H9 (cell line): ENCODE measurements at regions not wholly inside any gene's neighbourhood (a gene's known extent, or its start where the extent isn't known, plus 50 kb on each side); places are given as distances from the start of the nearest gene placed in this dataset.

Experiments used
- DNase-seq: peaks from one replicate; pipeline ENCODE4 v3.0.0-alpha.2; 2017
- H2AFZ ChIP-seq: one replicate; pipeline ENCODE4 v1.6.1; 2013; ENCODE audit warnings: mild to moderate bottlenecking, low read length, control low read depth, moderate library complexity
- H2AK5ac ChIP-seq: 2 replicates; pipeline ENCODE4 v1.6.1; 2013; ENCODE audit warnings: low read length, control low read depth, mixed read lengths; ENCODE audit not compliant: insufficient read length
- H2BK120ac ChIP-seq: one replicate; pipeline ENCODE4 v1.6.1; 2013; ENCODE audit warnings: low read depth, mild to moderate bottlenecking, low read length, control low read depth, inconsistent platforms; ENCODE audit not compliant: poor library complexity, severe bottlenecking
- H2BK12ac ChIP-seq: 2 replicates; pipeline ENCODE4 v1.6.1; 2013; ENCODE audit warnings: low read length, control low read depth, mixed read lengths, low read depth; ENCODE audit not compliant: insufficient read length
- H2BK15ac ChIP-seq: 2 replicates; pipeline ENCODE4 v1.6.1; 2013; ENCODE audit warnings: low read depth, low read length, control low read depth
- H2BK20ac ChIP-seq: one replicate; pipeline ENCODE4 v1.6.1; 2013; ENCODE audit warnings: low read depth, mild to moderate bottlenecking, low read length, control low read depth, inconsistent platforms; ENCODE audit not compliant: poor library complexity, severe bottlenecking
- H2BK5ac ChIP-seq: 2 replicates; pipeline ENCODE4 v1.6.1; 2013; ENCODE audit warnings: low read length, control low read depth, mixed read lengths; ENCODE audit not compliant: insufficient read length
- H3K14ac ChIP-seq: 2 replicates; pipeline ENCODE4 v1.6.1; 2013; ENCODE audit warnings: low read length, control low read depth; ENCODE audit not compliant: insufficient read depth
- H3K18ac ChIP-seq: 2 replicates; pipeline ENCODE4 v1.6.1; 2013; ENCODE audit warnings: low read depth, mild to moderate bottlenecking, mixed read lengths, low read length, control low read depth; ENCODE audit not compliant: insufficient read length
- H3K23ac ChIP-seq: 2 replicates; pipeline ENCODE4 v1.6.1; 2013; ENCODE audit warnings: low read length, control low read depth, mixed read lengths, low read depth; ENCODE audit not compliant: insufficient read length
- H3K23me2 ChIP-seq: 2 replicates; pipeline ENCODE4 v1.6.1; 2013; ENCODE audit warnings: low read depth, mild to moderate bottlenecking, mixed read lengths, low read length, control low read depth; ENCODE audit not compliant: insufficient read length, poor library complexity, severe bottlenecking
- H3K27ac ChIP-seq: 2 replicates; pipeline ENCODE4 v1.5.1; 2013; ENCODE audit warnings: low read length, control low read depth, mixed read lengths, low read depth; ENCODE audit not compliant: insufficient read length
- H3K27me3 ChIP-seq: 2 replicates; pipeline ENCODE4 v1.6.1; 2013; ENCODE audit warnings: low read length, control low read depth, inconsistent platforms; ENCODE audit not compliant: insufficient read depth
- H3K4ac ChIP-seq: 2 replicates; pipeline ENCODE4 v1.6.1; 2013; ENCODE audit warnings: low read depth, mild to moderate bottlenecking, control low read depth, inconsistent platforms, low read length, moderate library complexity
- H3K4me1 ChIP-seq: 2 replicates; pipeline ENCODE4 v1.6.1; 2013; ENCODE audit warnings: low read length, control low read depth, inconsistent platforms; ENCODE audit not compliant: insufficient read depth
- H3K4me2 ChIP-seq: 2 replicates; pipeline ENCODE4 v1.6.1; 2013; ENCODE audit warnings: low read length, control low read depth, mixed read lengths; ENCODE audit not compliant: insufficient read length, insufficient read depth
- H3K56ac ChIP-seq: 2 replicates; pipeline ENCODE4 v1.6.1; 2013; ENCODE audit warnings: low read depth, mild to moderate bottlenecking, mixed read lengths, low read length, control low read depth; ENCODE audit not compliant: insufficient read length
- H3K79me1 ChIP-seq: 2 replicates; pipeline ENCODE4 v1.6.1; 2013; ENCODE audit warnings: low read depth, mild to moderate bottlenecking, moderate library complexity, low read length, control low read depth, inconsistent platforms; ENCODE audit not compliant: insufficient read depth, poor library complexity, severe bottlenecking
- H3K79me2 ChIP-seq: 2 replicates; pipeline ENCODE4 v1.6.1; 2013; ENCODE audit warnings: low read length, control low read depth, inconsistent platforms; ENCODE audit not compliant: insufficient read depth
- H3K9ac ChIP-seq: 2 replicates; pipeline ENCODE4 v1.6.1; 2013; ENCODE audit warnings: low read length, control low read depth, mixed read lengths; ENCODE audit not compliant: insufficient read length; ENCODE audit errors: extremely low read depth
- H3K9me3 ChIP-seq: one replicate; pipeline ENCODE4 v1.6.1; 2013; ENCODE audit warnings: low read depth, low read length, inconsistent platforms; ENCODE audit not compliant: control insufficient read depth
- H3T11ph ChIP-seq: one replicate; pipeline ENCODE4 v1.6.1; 2013; ENCODE audit warnings: mild to moderate bottlenecking, low read length, control low read depth, inconsistent platforms
- H4K20me1 ChIP-seq: one replicate; pipeline ENCODE4 v1.6.1; 2013; ENCODE audit not compliant: control insufficient read depth, insufficient read length, insufficient read depth
- H4K5ac ChIP-seq: 2 replicates; pipeline ENCODE4 v1.6.1; 2013; ENCODE audit warnings: low read depth, mild to moderate bottlenecking, mixed read lengths, low read length, control low read depth; ENCODE audit not compliant: insufficient read length
- H4K8ac ChIP-seq: replicated peaks from 2 replicates; pipeline ENCODE4 v1.6.1; 2013; ENCODE audit warnings: low read length, control low read depth, mixed read lengths, low read depth; ENCODE audit not compliant: insufficient read length
- H4K91ac ChIP-seq: 2 replicates; pipeline ENCODE4 v1.6.1; 2013; ENCODE audit warnings: low read depth, mild to moderate bottlenecking, moderate library complexity, mixed read lengths, low read length, control low read depth; ENCODE audit not compliant: insufficient read length
- H3K27ac Mint-ChIP-seq, 3 experiments: 2 replicates in 2 of 3; 3 replicates in 1 of 3; pipeline ENCODE4 v1.8.0; 2020 to 2021; ENCODE audit warnings: mixed read lengths in 3 of 3, mild to moderate bottlenecking in 1 of 3, moderate library complexity in 1 of 3
- H3K27me3 Mint-ChIP-seq: 2 replicates; pipeline ENCODE4 v1.8.0; 2021; ENCODE audit warnings: low read depth, mild to moderate bottlenecking, moderate library complexity, mixed read lengths
- H3K36me3 Mint-ChIP-seq, 3 experiments: 2 replicates in 2 of 3; 3 replicates in 1 of 3; pipeline ENCODE4 v1.8.0; 2020 to 2021; ENCODE audit warnings: low read depth in 3 of 3, mixed read lengths in 3 of 3; ENCODE audit not compliant: insufficient read depth in 1 of 3
- H3K4me1 Mint-ChIP-seq, 2 experiments: 2 replicates each; pipeline ENCODE4 v1.8.0; 2020; ENCODE audit warnings: mixed read lengths in 2 of 2
- H3K4me3 Mint-ChIP-seq, 2 experiments: 2 replicates in 1 of 2; 3 replicates in 1 of 2; pipeline ENCODE4 v1.8.0; 2020 to 2021; ENCODE audit warnings: mild to moderate bottlenecking in 2 of 2, mixed read lengths in 2 of 2, moderate library complexity in 1 of 2
- H3K9me3 Mint-ChIP-seq, 2 experiments: 2 replicates in 1 of 2; 3 replicates in 1 of 2; pipeline ENCODE4 v1.8.0; 2020; ENCODE audit warnings: mild to moderate bottlenecking in 2 of 2, mixed read lengths in 2 of 2, moderate library complexity in 1 of 2
- WGBS: extraction: QIAGEN DNeasy Blood & Tissue Kit; methylation state at CpG from one replicate; pipeline ENCODE4 v1.1.7; 2013; ENCODE audit warnings: missing lambda C conversion rate, low lambda C conversion rate, mixed read lengths; ENCODE audit not compliant: insufficient read length; ENCODE audit errors: extremely low coverage; 5-methylcytosine and 5-hydroxymethylcytosine counted together
- TF ChIP-seq, protein P1 (sequence below): fragments of 200-600 bp; sonication (generic); conservative IDR thresholded peaks from 3 replicates; pipeline ENCODE4 v1.8.0; 2021; ENCODE audit warnings: antibody characterized with exemption, mild to moderate bottlenecking

DNA sequence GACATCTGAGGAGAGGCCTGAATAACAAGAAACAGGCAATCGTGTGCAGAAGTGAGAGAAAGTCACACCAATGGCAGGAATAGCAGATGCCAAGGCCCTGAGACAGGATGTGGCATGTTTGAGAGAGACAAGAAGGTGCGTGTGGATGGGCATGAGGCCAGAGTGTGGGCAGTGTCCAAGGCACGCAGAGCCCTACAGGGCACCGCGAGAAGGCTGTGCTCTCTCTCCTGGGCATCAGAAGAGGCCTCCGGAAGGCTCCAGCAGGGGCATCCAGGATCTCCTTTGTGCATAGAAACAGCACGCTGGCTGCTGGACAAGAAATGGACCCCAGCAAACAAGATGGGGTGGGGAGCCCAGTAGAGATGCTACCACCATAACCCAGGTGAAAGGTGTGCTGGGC is 239.0 kb upstream of the RAB6C start:
- no peak overlapping the region for H2AK5ac ChIP-seq
- no peak overlapping the region for H2AFZ ChIP-seq
- no peak overlapping the region for H3K4ac ChIP-seq
- no peaks in the 10 kb centered on the region for H3K27me3 ChIP-seq
- no peak overlapping the region for H2BK20ac ChIP-seq
- no peak overlapping the region for H3K18ac ChIP-seq
- no peak overlapping the region for H4K5ac ChIP-seq
- no peak overlapping the region for H3K4me3 Mint-ChIP-seq
- no peak overlapping the region for H2BK5ac ChIP-seq
- no peak overlapping the region for H3K27ac ChIP-seq
- H3K14ac ChIP-seq, result no peak overlapping the region
- no peaks in the 10 kb centered on the region for H3K23me2 ChIP-seq
- H3K4me1 Mint-ChIP-seq, result peaks cover 18 to 20% of the 10 kb centered on the region in 2 experiments
- no peak overlapping the region for H4K91ac ChIP-seq
- no peak overlapping the region for H3T11ph ChIP-seq
- H3K23ac ChIP-seq, result no peak overlapping the region
- H2BK120ac ChIP-seq, result no peak overlapping the region
- H3K79me2 ChIP-seq, result no peaks in the 10 kb centered on the region
- TF ChIP-seq, protein P1, sequence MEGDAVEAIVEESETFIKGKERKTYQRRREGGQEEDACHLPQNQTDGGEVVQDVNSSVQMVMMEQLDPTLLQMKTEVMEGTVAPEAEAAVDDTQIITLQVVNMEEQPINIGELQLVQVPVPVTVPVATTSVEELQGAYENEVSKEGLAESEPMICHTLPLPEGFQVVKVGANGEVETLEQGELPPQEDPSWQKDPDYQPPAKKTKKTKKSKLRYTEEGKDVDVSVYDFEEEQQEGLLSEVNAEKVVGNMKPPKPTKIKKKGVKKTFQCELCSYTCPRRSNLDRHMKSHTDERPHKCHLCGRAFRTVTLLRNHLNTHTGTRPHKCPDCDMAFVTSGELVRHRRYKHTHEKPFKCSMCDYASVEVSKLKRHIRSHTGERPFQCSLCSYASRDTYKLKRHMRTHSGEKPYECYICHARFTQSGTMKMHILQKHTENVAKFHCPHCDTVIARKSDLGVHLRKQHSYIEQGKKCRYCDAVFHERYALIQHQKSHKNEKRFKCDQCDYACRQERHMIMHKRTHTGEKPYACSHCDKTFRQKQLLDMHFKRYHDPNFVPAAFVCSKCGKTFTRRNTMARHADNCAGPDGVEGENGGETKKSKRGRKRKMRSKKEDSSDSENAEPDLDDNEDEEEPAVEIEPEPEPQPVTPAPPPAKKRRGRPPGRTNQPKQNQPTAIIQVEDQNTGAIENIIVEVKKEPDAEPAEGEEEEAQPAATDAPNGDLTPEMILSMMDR, result no peak
- H3K9ac ChIP-seq, result no peak overlapping the region
- H3K56ac ChIP-seq, result no peak overlapping the region
- no peak overlapping the region for H4K8ac ChIP-seq
- no peaks in the 10 kb centered on the region for H3K36me3 Mint-ChIP-seq
- H2BK15ac ChIP-seq, result no peak overlapping the region
- no peaks in the 10 kb centered on the region for H4K20me1 ChIP-seq
- peaks cover 3% of the 10 kb centered on the region; the same call in 1 of the 2 replicates for H3K27me3 Mint-ChIP-seq
- no peak overlapping the region for H3K27ac Mint-ChIP-seq
- no peak for DNase-seq
- no peaks in the 10 kb centered on the region for H3K9me3 ChIP-seq
- no peak overlapping the region for H3K4me2 ChIP-seq
- H3K79me1 ChIP-seq, result no peaks in the 10 kb centered on the region
- no CpG with 5 or more reads among the region's 7 CpGs for WGBS
- no peaks in the 10 kb centered on the region for H3K4me1 ChIP-seq
- H2BK12ac ChIP-seq, result no peak overlapping the region
- peaks cover 0 to 3% of the 10 kb centered on the region in 2 experiments; a peak in 1 of 5 replicates for H3K9me3 Mint-ChIP-seq
